ENCODE measurements at regions not wholly inside any gene's neighbourhood (a gene's known extent, or its start where the extent isn't known, plus 50 kb on each side); places are given as distances from the start of the nearest gene placed in this dataset.

- intact Hi-C loops (cut with DNase I), result no loop called here
- peaks cover 0 to 4% (median 0%) of the 10 kb centered on the region in 3 donors for H3K4me1 ChIP-seq (ENCODE audit: control insufficient read depth in 2 of 3, insufficient read depth in 2 of 3, low read depth in 1 of 3, low read length in 3 of 3)
These were observed 64.1 kb upstream of the HIF1A start for GRCh38 chr14:61631045-61631687.

GRCh38 chr14:61632401-61632800, 62.9 kb upstream of the HIF1A start:
- Histone ChIP-seq H3K27ac (ENCODE audit: low read depth in 2 of 2, low read length in 2 of 2) (no peak overlapping the region), H3K9ac (ENCODE audit: low read length in 3 of 3) (no peak overlapping the region), H3K36me3 (ENCODE audit: control insufficient read depth in 2 of 3, insufficient read depth in 3 of 3, low read length in 3 of 3) (no peaks in the 10 kb centered on the region), H3K9me3 (ENCODE audit: control insufficient read depth in 2 of 3, insufficient read depth in 1 of 3, low read length in 3 of 3) (no peaks in the 10 kb centered on the region), H3K4me1 (ENCODE audit: control insufficient read depth in 2 of 3, insufficient read depth in 2 of 3, low read depth in 1 of 3, low read length in 3 of 3) (peaks cover 0 to 4% (median 0%) of the 10 kb centered on the region in 3 donors), H3K27me3 (ENCODE audit: control insufficient read depth, insufficient read depth, low read length) (no peaks in the 10 kb centered on the region), H3K4me3 (ENCODE audit: low read length in 3 of 3) (no peak overlapping the region)
- TF ChIP-seq, protein P1, sequence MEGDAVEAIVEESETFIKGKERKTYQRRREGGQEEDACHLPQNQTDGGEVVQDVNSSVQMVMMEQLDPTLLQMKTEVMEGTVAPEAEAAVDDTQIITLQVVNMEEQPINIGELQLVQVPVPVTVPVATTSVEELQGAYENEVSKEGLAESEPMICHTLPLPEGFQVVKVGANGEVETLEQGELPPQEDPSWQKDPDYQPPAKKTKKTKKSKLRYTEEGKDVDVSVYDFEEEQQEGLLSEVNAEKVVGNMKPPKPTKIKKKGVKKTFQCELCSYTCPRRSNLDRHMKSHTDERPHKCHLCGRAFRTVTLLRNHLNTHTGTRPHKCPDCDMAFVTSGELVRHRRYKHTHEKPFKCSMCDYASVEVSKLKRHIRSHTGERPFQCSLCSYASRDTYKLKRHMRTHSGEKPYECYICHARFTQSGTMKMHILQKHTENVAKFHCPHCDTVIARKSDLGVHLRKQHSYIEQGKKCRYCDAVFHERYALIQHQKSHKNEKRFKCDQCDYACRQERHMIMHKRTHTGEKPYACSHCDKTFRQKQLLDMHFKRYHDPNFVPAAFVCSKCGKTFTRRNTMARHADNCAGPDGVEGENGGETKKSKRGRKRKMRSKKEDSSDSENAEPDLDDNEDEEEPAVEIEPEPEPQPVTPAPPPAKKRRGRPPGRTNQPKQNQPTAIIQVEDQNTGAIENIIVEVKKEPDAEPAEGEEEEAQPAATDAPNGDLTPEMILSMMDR (IDR thresholded peaks at IDR 0.05; ENCODE audit: borderline replicate concordance, extremely low read depth, insufficient read depth), result no peak
- DNase-seq (no peak), FAIRE-seq (no peak)
- intact Hi-C loops (cut with DNase I), result no loop called here

More at GRCh38 chr14:61631045-61631687, 64.1 kb upstream of the HIF1A start:
- Histone ChIP-seq H3K27ac (ENCODE audit: low read depth in 2 of 2, low read length in 2 of 2) (no peak overlapping the region), H3K4me3 (ENCODE audit: low read length in 3 of 3) (no peak overlapping the region), H3K36me3 (ENCODE audit: control insufficient read depth in 2 of 3, insufficient read depth in 3 of 3, low read length in 3 of 3) (no peaks in the 10 kb centered on the region), H3K27me3 (ENCODE audit: control insufficient read depth, insufficient read depth, low read length) (no peaks in the 10 kb centered on the region), H3K9ac (ENCODE audit: low read length in 3 of 3) (no peak overlapping the region), H3K9me3 (ENCODE audit: control insufficient read depth in 2 of 3, insufficient read depth in 1 of 3, low read length in 3 of 3) (no peaks in the 10 kb centered on the region)
- FAIRE-seq (no peak), DNase-seq (peak in 2 of 5 donors; percentile 47 to 49)
- TF ChIP-seq, protein P1 (IDR thresholded peaks at IDR 0.05; ENCODE audit: borderline replicate concordance, extremely low read depth, insufficient read depth), result no peak

DNA sequence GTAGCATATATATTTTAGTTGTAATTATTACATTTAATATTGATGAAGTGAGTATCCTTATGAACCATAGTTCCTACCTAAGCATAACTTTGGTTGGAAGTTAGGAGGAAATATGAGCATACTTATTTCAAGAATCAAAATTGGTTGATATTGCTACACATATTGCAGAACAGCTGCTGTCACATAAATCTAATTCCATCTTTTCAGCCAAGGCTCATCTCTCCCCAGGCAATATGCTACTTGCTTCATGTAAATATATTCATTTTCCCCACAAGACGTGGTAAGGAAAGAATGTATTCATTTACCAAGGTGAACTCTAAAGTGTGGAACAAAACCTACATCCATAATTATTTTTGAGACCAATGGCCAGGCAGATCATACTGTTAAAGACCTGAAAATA, 62.5 kb upstream of the HIF1A start:
- DNase-seq (no peak), FAIRE-seq (no peak)
- no peak overlapping the region for H3K27ac ChIP-seq (ENCODE audit: low read depth in 2 of 2, low read length in 2 of 2)
- intact Hi-C loops (cut with DNase I), result no loop called here
- H3K4me1 ChIP-seq (ENCODE audit: control insufficient read depth in 2 of 3, insufficient read depth in 2 of 3, low read depth in 1 of 3, low read length in 3 of 3), result peaks cover 0 to 4% (median 0%) of the 10 kb centered on the region in 3 donors
- no peaks in the 10 kb centered on the region for H3K27me3 ChIP-seq (ENCODE audit: control insufficient read depth, insufficient read depth, low read length)
- no peak overlapping the region for H3K4me3 ChIP-seq (ENCODE audit: low read length in 3 of 3)
- no peaks in the 10 kb centered on the region for H3K36me3 ChIP-seq (ENCODE audit: control insufficient read depth in 2 of 3, insufficient read depth in 3 of 3, low read length in 3 of 3)
- TF ChIP-seq, protein P1 (IDR thresholded peaks at IDR 0.05; ENCODE audit: borderline replicate concordance, extremely low read depth, insufficient read depth), result no peak
- no peaks in the 10 kb centered on the region for H3K9me3 ChIP-seq (ENCODE audit: control insufficient read depth in 2 of 3, insufficient read depth in 1 of 3, low read length in 3 of 3)
- no peak overlapping the region for H3K9ac ChIP-seq (ENCODE audit: low read length in 3 of 3)

GRCh38 chr14:61636291-61636690, 59.0 kb upstream of the HIF1A start:
- no peaks in the 10 kb centered on the region for H3K9me3 ChIP-seq (ENCODE audit: control insufficient read depth in 2 of 3, insufficient read depth in 1 of 3, low read length in 3 of 3)
- TF ChIP-seq, protein P1 (IDR thresholded peaks at IDR 0.05; ENCODE audit: borderline replicate concordance, extremely low read depth, insufficient read depth), result no peak
- no peaks in the 10 kb centered on the region for H3K27me3 ChIP-seq (ENCODE audit: control insufficient read depth, insufficient read depth, low read length)
- H3K27ac ChIP-seq (ENCODE audit: low read depth in 2 of 2, low read length in 2 of 2), result no peak overlapping the region
- H3K9ac ChIP-seq (ENCODE audit: low read length in 3 of 3), result no peak overlapping the region
- intact Hi-C loops (cut with DNase I), result no loop called here
- no peak overlapping the region for H3K4me3 ChIP-seq (ENCODE audit: low read length in 3 of 3)
- no peak for DNase-seq
- FAIRE-seq, result no peak
- peaks cover 0 to 3% (median under 1%) of the 10 kb centered on the region in 3 donors for H3K4me1 ChIP-seq (ENCODE audit: control insufficient read depth in 2 of 3, insufficient read depth in 2 of 3, low read depth in 1 of 3, low read length in 3 of 3)
- no peaks in the 10 kb centered on the region for H3K36me3 ChIP-seq (ENCODE audit: control insufficient read depth in 2 of 3, insufficient read depth in 3 of 3, low read length in 3 of 3)

All from kidney (tissue), 13 donors.